ENCODE measurements at regions not wholly inside any gene's neighbourhood (a gene's known extent, or its start where the extent isn't known, plus 50 kb on each side); places are given as distances from the start of the nearest gene placed in this dataset.

- DNase-seq: no peak
Observed at GRCh38 chr6:141029908-141030307, 1102.8 kb upstream of the GJE1 start.

GRCh38 chr6:141028791-141029280, 1103.9 kb upstream of the GJE1 start:
- DNase-seq: no peak

GRCh38 chr6:141026504-141026903, 1106.2 kb upstream of the GJE1 start:
- no peak for DNase-seq

GRCh38 chr6:141024526-141024925, 1108.2 kb upstream of the GJE1 start:
- DNase-seq: no peak

- DNase-seq: no peak
Observed at GRCh38 chr6:141017941-141018340, 1114.8 kb upstream of the GJE1 start.

- no peak for DNase-seq
Observed at GRCh38 chr6:141000917-141001316, 1131.8 kb upstream of the GJE1 start.

GRCh38 chr6:140993515-140993914, 1139.2 kb upstream of the GJE1 start:
- no peak for DNase-seq

GRCh38 chr6:140992678-140993077, 1140.0 kb upstream of the GJE1 start:
- DNase-seq: no peak

- DNase-seq: no peak
Observed at GRCh38 chr6:140988780-140989179, 1143.9 kb upstream of the GJE1 start.

- no peak for DNase-seq
Observed at GRCh38 chr6:140987364-140988155, 1145.2 kb upstream of the GJE1 start.

GRCh38 chr6:140985679-140986275, 1146.9 kb upstream of the GJE1 start:
- DNase-seq: no peak

- no peak for DNase-seq
Observed at GRCh38 chr6:140980265-140980887, 1152.3 kb upstream of the GJE1 start.

GRCh38 chr6:140979642-140980091, 1153.1 kb upstream of the GJE1 start:
- DNase-seq: no peak

GRCh38 chr6:140977403-140977802, 1155.3 kb upstream of the GJE1 start:
- DNase-seq: no peak

GRCh38 chr6:140976806-140977205, 1155.9 kb upstream of the GJE1 start:
- no peak for DNase-seq

GRCh38 chr6:140970485-140970884, 1162.2 kb upstream of the GJE1 start:
- DNase-seq: no peak

GRCh38 chr6:140968062-140968461, 1164.7 kb upstream of the GJE1 start:
- no peak for DNase-seq

GRCh38 chr6:140966676-140967075, 1166.0 kb upstream of the GJE1 start:
- no peak for DNase-seq

- no peak for DNase-seq
Observed at GRCh38 chr6:140960566-140960965, 1172.2 kb upstream of the GJE1 start.

GRCh38 chr6:140957386-140957785, 1175.3 kb upstream of the GJE1 start:
- DNase-seq: no peak

- DNase-seq: no peak
Observed at GRCh38 chr6:140956571-140957369, 1176.0 kb upstream of the GJE1 start.

GRCh38 chr6:140940251-140940925, 1192.3 kb upstream of the GJE1 start:
- DNase-seq: no peak
